WERI-Rb-1 (cell line): ENCODE measurements at regions not wholly inside any gene's neighbourhood (a gene's known extent, or its start where the extent isn't known, plus 50 kb on each side); places are given as distances from the start of the nearest gene placed in this dataset.

ENCODE experiments used
- DNase-seq: peaks from one replicate; pipeline ENCODE4 v3.0.0-alpha.2; 2020
- H3K27ac ChIP-seq: fragments of 250-450 bp; sonication (Bioruptor Pico); 2 replicates; pipeline ENCODE4 v1.5.1; 2020; ENCODE audit warnings: mild to moderate bottlenecking, moderate library complexity
- H3K27me3 ChIP-seq: fragments of 250-450 bp; sonication (Bioruptor Pico); 2 replicates; pipeline ENCODE4 v1.5.1; 2021; ENCODE audit warnings: mild to moderate bottlenecking, low read depth, moderate library complexity; ENCODE audit not compliant: insufficient read depth, severe bottlenecking
- H3K36me3 ChIP-seq: fragments of 250-450 bp; sonication (Bioruptor Pico); 2 replicates; pipeline ENCODE4 v1.5.1; 2020; ENCODE audit warnings: mild to moderate bottlenecking, moderate library complexity
- H3K4me3 ChIP-seq: 2 replicates; pipeline ENCODE4 v1.5.1; 2011; ENCODE audit warnings: low read depth, mild to moderate bottlenecking, control low read depth, low read length
- H3K9me3 ChIP-seq: fragments of 250-450 bp; sonication (Bioruptor Pico); 2 replicates; pipeline ENCODE4 v1.5.1; 2021; ENCODE audit warnings: mild to moderate bottlenecking, moderate library complexity; ENCODE audit not compliant: severe bottlenecking
- CTCF ChIP-seq: IDR thresholded peaks from 2 replicates; pipeline ENCODE4 v1.5.1; 2011; ENCODE audit warnings: low read depth, mild to moderate bottlenecking, control low read depth, inconsistent platforms, low read length

GRCh38 chr6:41466437-41466990 is 79.7 kb upstream of the FOXP4 start:
- no peak for DNase-seq
- Histone ChIP-seq H3K27me3 (no peaks in the 10 kb centered on the region), H3K4me3 (no peak overlapping the region), H3K27ac (no peak overlapping the region), H3K9me3 (no peaks in the 10 kb centered on the region), H3K36me3 (no peaks in the 10 kb centered on the region)
- no peak for TF ChIP-seq CTCF

GRCh38 chr6:41467061-41467460 is 79.1 kb upstream of the FOXP4 start:
- no peak for TF ChIP-seq CTCF
- no peaks in the 10 kb centered on the region for H3K27me3 ChIP-seq
- H3K27ac ChIP-seq, result no peak overlapping the region
- DNase-seq, result no peak
- H3K36me3 ChIP-seq, result no peaks in the 10 kb centered on the region
- H3K9me3 ChIP-seq, result no peaks in the 10 kb centered on the region
- no peak overlapping the region for H3K4me3 ChIP-seq

- Histone ChIP-seq H3K9me3 (no peaks in the 10 kb centered on the region), H3K27me3 (no peaks in the 10 kb centered on the region), H3K4me3 (no peak overlapping the region), H3K27ac (no peak overlapping the region), H3K36me3 (no peaks in the 10 kb centered on the region)
- TF ChIP-seq CTCF, result no peak
- DNase-seq, result no peak
Observed at GRCh38 chr6:41467627-41468404, 78.4 kb upstream of the FOXP4 start.

DNA sequence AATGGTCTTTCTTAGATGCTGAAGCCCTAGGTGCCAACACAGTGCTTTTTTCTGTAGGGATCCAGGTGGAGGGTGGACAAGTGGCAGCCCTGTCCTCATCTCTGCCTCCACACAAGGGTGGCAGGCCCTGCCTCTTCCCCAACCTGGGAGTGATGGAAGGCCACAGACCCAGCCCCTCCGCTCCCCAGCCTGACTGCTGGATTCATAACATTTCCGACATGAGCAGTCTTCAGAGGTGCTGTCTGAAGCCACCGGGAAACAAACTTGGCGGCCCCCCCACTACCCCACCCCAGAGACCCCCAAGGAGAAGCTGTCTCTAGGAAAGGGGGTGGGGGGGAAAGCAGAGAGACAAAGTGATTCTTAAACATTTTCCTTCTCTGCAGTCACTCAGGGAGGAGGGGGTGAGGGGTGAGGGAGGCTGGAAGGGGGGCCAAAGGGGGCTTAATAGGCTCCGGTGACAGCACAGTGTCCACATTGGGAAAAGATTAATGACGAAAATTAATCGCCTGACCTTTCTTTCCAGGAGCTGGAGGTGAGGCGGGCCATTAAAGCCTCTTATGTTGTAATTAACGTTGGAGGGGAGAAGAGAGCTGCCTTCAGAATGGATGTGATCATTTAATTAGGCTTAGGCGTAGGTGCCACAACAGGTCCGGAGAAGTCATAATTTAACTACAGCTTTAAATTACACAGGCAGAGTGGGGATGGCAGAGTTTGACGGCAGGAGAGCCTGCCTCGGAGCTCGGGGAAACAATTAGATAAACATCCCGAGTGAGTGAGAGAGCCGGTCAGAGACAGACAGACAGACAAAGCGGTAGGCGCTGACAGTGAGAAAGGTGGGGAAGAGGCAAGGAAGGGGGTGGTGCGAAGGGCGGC is 76.8 kb upstream of the FOXP4 start:
- H3K9me3 ChIP-seq, result no peaks in the 10 kb centered on the region
- peak; percentile 92 for DNase-seq
- H3K36me3 ChIP-seq, result no peaks in the 10 kb centered on the region
- H3K4me3 ChIP-seq, result peak overlapping the region; percentile 52
- no peak for TF ChIP-seq CTCF
- H3K27ac ChIP-seq, result peak overlapping the region; percentile 77
- no peaks in the 10 kb centered on the region for H3K27me3 ChIP-seq

DNA sequence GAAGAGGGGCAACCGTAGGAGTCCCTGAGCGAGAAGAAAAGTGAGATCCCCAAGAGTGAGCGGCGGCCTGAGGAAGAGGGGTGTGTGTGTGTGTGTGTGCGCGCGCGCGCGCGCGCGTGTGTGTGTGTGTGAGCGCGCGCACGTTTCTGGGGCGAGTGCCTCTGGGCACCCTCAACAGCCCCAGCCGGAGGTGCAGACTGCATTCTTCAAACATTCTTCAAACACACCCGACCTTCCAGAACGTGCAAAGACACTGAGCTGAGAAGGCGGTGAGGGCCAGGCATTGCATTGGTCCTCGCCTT is 76.2 kb upstream of the FOXP4 start:
- H3K9me3 ChIP-seq, result no peaks in the 10 kb centered on the region
- peak overlapping the region; percentile 77 for H3K27ac ChIP-seq
- DNase-seq, result no peak
- H3K4me3 ChIP-seq, result peak overlapping the region; percentile 52
- H3K36me3 ChIP-seq, result no peaks in the 10 kb centered on the region
- H3K27me3 ChIP-seq, result no peaks in the 10 kb centered on the region
- TF ChIP-seq CTCF, result no peak
